ENCODE measurements at regions not wholly inside any gene's neighbourhood (a gene's known extent, or its start where the extent isn't known, plus 50 kb on each side); places are given as distances from the start of the nearest gene placed in this dataset.

GRCh38 chr12:91432755-91433154 is 250.1 kb upstream of the DCN start:
- no peak for DNase-seq

- DNase-seq, result peak; percentile 61
Observed at GRCh38 chr12:91432089-91432488, 249.5 kb upstream of the DCN start.

DNA sequence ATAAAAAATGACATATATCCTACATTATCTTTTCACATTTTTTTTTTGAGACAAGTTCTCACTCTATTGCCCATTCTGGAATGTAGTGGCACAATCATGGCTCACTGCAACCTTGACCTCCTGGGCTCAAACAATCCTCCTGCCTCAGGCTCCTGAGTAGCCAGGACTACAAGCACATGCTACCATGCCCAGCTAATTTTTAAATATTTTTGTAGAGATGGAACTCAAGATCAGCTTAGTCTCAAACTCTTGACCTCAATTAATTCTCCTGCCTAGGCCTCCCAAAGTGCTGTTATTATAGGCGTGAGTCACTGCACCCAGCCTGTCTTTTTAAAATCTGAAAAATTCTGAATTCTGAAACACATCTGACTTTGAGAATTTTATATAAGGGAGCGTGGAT is 241.9 kb upstream of the DCN start:
- no peak for DNase-seq

- no peak for DNase-seq
Observed at GRCh38 chr12:91423693-91424050, 241.1 kb upstream of the DCN start.

- no peak for DNase-seq
Observed at GRCh38 chr12:91422811-91423692, 240.4 kb upstream of the DCN start.

GRCh38 chr12:91422127-91422526 is 239.5 kb upstream of the DCN start:
- no peak for DNase-seq

- no peak for DNase-seq
Observed at GRCh38 chr12:91419809-91420208, 237.2 kb upstream of the DCN start.

- DNase-seq, result no peak
Observed at GRCh38 chr12:91418221-91419090, 235.8 kb upstream of the DCN start.

DNA sequence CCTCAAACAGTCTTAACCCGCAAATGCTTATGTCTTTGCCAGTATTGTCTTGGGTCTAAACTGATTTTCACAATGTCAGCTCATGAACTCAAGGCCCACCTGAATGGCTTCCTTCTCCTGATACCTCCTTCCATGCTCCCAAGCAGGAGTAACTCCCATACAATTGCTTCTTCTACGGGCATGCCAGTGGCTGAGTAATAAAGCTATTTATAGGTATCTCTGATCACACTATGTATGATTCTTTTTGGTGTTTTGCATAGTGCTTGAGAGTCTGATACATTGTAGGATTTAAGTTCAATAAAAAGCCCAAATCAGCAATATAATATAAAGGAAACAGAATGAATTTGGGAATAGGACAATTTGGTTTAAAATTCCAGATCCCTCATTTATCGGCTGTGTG is 235.0 kb upstream of the DCN start:
- no peak for DNase-seq

GRCh38 chr12:91414636-91415035 is 232.0 kb upstream of the DCN start:
- no peak for DNase-seq

DNA sequence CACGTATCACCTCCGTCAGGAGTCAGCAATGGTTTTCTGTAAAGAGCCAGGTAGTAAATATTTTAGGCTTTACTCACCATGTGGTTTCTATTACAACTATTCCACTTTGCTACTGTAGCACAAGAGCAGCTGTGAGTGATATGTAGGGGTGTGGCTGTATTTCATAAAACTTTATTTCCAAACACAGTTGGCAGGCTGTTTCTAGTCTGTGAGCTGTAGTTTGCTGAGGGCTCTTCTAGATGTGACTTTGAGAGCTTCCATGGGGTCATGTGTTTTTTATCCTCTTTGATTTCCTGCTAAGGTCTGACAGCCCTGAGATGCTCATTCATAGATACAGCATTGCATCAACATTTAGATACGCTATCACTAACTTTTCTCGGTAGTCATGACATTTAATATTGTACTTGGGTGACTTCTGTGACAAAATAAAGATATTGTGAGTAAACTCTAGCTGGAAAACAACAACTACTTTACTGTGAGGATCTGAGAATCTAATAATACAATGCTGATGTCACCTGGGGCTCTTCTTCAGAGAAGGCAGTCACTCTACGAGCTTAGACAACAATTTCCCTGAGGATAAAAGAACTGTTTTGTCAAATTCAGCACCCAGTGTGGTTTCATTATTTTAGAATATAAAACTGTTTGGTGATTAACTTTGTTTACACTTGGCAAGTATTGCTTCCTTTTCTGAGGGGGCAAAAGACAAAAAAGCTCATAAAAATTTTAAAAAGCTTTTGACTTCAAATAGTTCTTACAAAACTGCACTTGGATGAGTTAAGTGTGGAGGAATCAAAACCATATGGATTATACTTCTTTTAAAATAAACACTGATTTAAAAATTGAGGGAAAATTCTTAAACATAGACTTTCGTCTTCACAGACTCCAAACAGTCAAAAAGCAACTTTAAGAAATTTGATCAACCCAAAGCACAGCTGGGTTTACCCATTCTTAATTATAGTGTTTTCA is 231.2 kb upstream of the DCN start:
- peak; percentile 42 for DNase-seq

- no peak for DNase-seq
Observed at GRCh38 chr12:91406920-91407341, 224.3 kb upstream of the DCN start.

- DNase-seq, result no peak
Observed at GRCh38 chr12:91404441-91404840, 221.8 kb upstream of the DCN start.

- no peak for DNase-seq
Observed at GRCh38 chr12:91401190-91401589, 218.6 kb upstream of the DCN start.

DNA sequence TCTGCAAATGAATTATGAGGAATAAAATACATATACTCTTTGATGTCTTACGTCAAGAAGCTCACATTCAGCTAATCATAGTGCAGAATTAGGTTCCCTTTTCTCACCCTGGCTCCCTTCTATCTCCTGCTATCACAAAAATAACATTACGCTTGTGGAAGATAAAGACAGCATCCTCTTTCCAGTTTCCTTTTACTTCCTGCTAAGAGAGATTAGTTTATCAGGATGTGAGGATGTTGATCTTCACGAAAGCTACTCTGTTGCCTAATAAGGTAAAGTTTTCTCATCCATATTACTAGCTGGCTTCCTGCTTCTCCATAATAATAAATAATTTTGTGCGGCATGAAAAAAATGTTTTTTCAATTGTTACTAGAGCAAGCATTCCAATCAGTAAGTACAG is 217.7 kb upstream of the DCN start:
- no peak for DNase-seq

- no peak for DNase-seq
Observed at GRCh38 chr12:91397866-91398532, 215.4 kb upstream of the DCN start.

DNA sequence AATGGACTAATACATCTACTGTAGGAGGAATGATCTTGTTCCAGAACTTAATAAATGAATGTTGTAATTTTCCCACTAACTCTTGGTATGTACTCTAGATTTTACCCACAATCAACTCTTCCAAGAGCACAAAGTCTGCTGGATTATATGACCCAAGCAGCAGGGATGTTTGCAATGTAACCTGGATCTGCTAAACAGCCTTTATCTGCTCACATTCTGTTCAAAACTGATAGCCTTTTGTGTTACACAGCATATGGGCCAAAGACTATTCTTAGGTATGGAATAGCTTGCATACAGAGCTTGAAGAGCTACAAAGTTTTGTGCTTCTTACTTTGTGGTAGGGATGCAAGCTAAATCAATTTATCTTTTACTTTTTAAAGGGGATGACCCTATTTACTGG is 213.7 kb upstream of the DCN start:
- no peak for DNase-seq

- DNase-seq, result no peak
Observed at GRCh38 chr12:91395628-91396135, 213.1 kb upstream of the DCN start.

GRCh38 chr12:91394903-91395302 is 212.3 kb upstream of the DCN start:
- no peak for DNase-seq

DNA sequence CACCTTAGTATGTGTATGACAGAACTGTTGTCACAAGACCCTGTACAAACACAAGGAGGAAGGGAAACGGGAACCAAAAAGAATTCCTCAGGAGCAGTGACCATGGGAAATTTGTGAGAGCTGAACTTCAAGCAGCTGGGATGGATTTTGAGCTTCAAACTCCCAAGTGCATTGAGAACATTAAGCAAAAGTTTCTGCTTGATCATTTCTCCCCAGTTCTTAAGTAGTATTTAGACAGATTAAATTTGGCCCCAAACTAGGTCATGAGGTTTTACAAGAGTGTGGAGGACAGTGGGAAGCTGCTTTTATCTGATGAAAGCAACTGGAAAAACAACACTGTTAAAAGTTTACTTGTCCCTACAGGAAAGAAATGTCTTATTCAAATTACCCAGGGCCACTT is 206.0 kb upstream of the DCN start:
- no peak for DNase-seq

DNA sequence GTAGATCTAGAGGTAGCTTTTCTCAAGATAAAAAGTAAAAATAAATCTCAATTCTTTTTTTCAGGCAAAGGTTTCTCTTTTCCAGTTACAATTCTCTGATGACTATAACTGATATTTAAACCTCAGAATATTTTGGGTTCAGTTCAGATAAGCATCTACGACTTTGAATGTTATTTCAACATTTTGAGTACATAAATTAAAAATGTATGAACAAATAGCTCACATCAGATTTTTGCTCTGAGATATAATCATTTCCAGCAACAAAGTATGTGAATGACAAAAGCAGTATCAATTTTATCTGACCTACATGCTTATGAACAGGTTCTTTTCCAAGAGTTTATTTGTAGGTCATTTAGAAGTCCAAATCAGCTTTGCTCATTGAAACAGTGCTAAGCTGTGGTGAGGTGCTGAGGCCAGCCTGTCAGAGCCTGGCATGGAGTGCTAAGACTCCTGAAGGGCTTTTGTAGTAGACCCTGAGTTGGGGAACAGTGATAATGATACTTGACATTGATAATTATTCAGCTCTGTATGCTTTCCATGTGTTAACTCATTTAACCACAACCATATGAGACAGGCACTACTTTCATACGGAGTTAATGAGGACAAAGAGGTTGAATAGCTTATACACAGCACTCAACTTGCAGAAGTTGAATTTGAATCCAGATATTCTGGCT is 205.0 kb upstream of the DCN start:
- DNase-seq, result no peak

Data from fibroblast of skin of abdomen (primary cell).